Karpas-422 (cell line): ENCODE measurements at regions not wholly inside any gene's neighbourhood (a gene's known extent, or its start where the extent isn't known, plus 50 kb on each side); places are given as distances from the start of the nearest gene placed in this dataset.

Experiments used
- DNase-seq: peaks from one replicate; pipeline ENCODE4 v3.0.0-alpha.2; 2015
- H2AFZ ChIP-seq: fragments of 200-600 bp; sonication (generic); 2 replicates; pipeline ENCODE4 v1.6.1; 2014; ENCODE audit warnings: antibody characterized with exemption, low read length, mixed read lengths
- H3K27ac ChIP-seq: fragments of 200-600 bp; sonication (generic); 2 replicates; pipeline ENCODE4 v1.5.1; 2014; ENCODE audit warnings: mild to moderate bottlenecking, low read length, moderate library complexity
- H3K27me3 ChIP-seq: fragments of 200-600 bp; sonication (generic); 2 replicates; pipeline ENCODE4 v1.6.1; 2014; ENCODE audit warnings: low read length, mixed read lengths
- H3K36me3 ChIP-seq: fragments of 200-600 bp; sonication (generic); 2 replicates; pipeline ENCODE4 v1.6.1; 2014; ENCODE audit warnings: low read length, mixed read lengths; ENCODE audit not compliant: insufficient read depth
- H3K4me1 ChIP-seq: fragments of 200-600 bp; sonication (generic); 2 replicates; pipeline ENCODE4 v1.6.1; 2014; ENCODE audit warnings: mild to moderate bottlenecking, low read length, mixed read lengths
- H3K4me2 ChIP-seq: fragments of 200-600 bp; sonication (generic); 2 replicates; pipeline ENCODE4 v1.6.1; 2014; ENCODE audit warnings: low read length, low read depth, mild to moderate bottlenecking; ENCODE audit not compliant: poor library complexity, severe bottlenecking
- H3K4me3 ChIP-seq: fragments of 200-600 bp; sonication (generic); 2 replicates; pipeline ENCODE4 v1.5.1; 2014; ENCODE audit warnings: mild to moderate bottlenecking, antibody characterized with exemption, low read length, mixed read lengths
- H3K79me2 ChIP-seq: fragments of 200-600 bp; sonication (generic); 2 replicates; pipeline ENCODE4 v1.6.1; 2014; ENCODE audit warnings: mild to moderate bottlenecking, low read length, mixed read lengths
- H3K9ac ChIP-seq: fragments of 200-600 bp; sonication (generic); 2 replicates; pipeline ENCODE4 v1.6.0; 2014; ENCODE audit warnings: low read length
- H3K9me2 ChIP-seq: fragments of 200-600 bp; sonication (generic), shearing (Covaris generic); replicated peaks from 2 replicates; pipeline ENCODE4 v1.6.0; 2014; ENCODE audit warnings: mild to moderate bottlenecking, low read length, moderate library complexity; ENCODE audit not compliant: insufficient read depth
- H3K9me3 ChIP-seq: fragments of 300-700, 200-600 bp; sonication (generic); 2 replicates; pipeline ENCODE4 v1.6.1; 2014; ENCODE audit warnings: low read length, mixed read lengths
- H4K20me1 ChIP-seq: fragments of 200-600 bp; sonication (generic); 2 replicates; pipeline ENCODE4 v1.6.1; 2014; ENCODE audit warnings: mild to moderate bottlenecking, antibody characterized with exemption, low read length, low read depth; ENCODE audit not compliant: insufficient read depth

DNA sequence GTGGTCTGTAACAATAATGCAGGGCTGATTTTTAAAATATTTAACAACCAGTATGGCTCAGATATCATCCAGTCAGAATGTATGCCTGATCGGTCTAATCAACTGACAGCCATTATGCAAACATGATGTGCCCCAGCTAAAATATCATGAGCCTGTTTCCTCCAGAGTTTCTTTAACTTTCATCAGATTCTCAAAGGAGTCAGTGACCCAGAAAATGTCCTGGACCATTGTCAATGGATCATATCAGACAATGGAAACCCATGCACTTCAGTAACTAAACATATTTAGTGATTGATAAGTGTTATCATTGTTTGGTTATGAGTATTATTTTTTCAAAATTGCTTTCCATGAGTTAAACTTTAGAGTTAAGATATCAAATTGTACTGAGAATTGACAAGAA lies 173.5 kb downstream of the LMBRD1 start:
- no peak overlapping the region for H3K4me3 ChIP-seq
- no peaks in the 10 kb centered on the region for H3K27me3 ChIP-seq
- H3K9ac ChIP-seq = no peak overlapping the region
- no peaks in the 10 kb centered on the region for H3K9me3 ChIP-seq
- H3K9me2 ChIP-seq = no peaks in the 10 kb centered on the region
- H3K36me3 ChIP-seq = no peaks in the 10 kb centered on the region
- H2AFZ ChIP-seq = no peak overlapping the region
- no peak for DNase-seq
- H3K27ac ChIP-seq = no peak overlapping the region
- no peaks in the 10 kb centered on the region for H4K20me1 ChIP-seq
- H3K4me2 ChIP-seq = no peak overlapping the region
- peaks cover 4% of the 10 kb centered on the region; the same call in 1 of the 2 replicates for H3K4me1 ChIP-seq
- no peaks in the 10 kb centered on the region for H3K79me2 ChIP-seq

DNA sequence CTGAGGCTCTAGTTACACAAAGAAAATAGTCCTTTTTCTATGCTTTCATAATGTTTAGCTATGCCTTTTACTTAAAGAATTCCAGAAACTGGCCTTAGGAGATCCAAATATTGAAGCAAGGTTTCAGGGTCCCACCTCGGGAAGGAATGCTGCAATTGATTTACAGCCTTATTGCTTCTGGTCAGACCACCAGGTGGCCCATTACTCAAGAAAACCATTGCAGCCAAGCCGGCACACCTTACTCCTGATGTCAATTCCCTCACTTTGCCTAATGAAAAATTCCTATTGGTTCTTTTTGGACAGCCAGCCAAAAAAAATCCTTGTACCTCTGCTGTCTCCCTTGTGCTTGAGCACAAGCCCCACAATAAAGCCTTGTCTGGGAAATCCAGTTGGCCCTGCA lies 173.9 kb downstream of the LMBRD1 start:
- Histone ChIP-seq H3K27ac (no peak overlapping the region), H2AFZ (no peak overlapping the region), H3K9me3 (no peaks in the 10 kb centered on the region), H3K9me2 (no peaks in the 10 kb centered on the region), H3K9ac (no peak overlapping the region), H3K79me2 (no peaks in the 10 kb centered on the region), H3K4me3 (no peak overlapping the region), H4K20me1 (no peaks in the 10 kb centered on the region), H3K36me3 (no peaks in the 10 kb centered on the region), H3K4me2 (no peak overlapping the region), H3K27me3 (no peaks in the 10 kb centered on the region), H3K4me1 (peaks cover 4% of the 10 kb centered on the region; the same call in 1 of the 2 replicates)
- DNase-seq = no peak

DNA sequence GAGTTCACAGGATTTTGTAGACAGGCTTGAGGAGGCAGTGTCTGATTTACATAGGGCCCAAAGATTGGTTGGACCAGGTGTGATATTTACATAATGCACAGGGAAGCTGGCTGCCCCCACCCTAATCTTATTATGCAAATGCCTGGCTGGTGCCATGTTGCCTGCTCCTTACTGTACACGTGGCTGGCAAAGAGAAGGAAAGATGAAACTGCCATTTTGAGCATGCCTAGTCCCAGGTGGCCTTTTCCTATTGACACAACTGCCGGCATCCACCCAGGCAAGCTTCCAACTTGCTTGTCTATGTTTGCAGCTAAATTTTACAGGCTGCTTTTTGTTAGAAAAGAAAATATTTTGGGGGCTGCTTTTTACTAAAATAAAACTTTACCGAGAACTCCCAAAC lies 174.6 kb downstream of the LMBRD1 start:
- H3K4me3 ChIP-seq = no peak overlapping the region
- DNase-seq = no peak
- no peaks in the 10 kb centered on the region for H3K27me3 ChIP-seq
- H3K79me2 ChIP-seq = no peaks in the 10 kb centered on the region
- H3K36me3 ChIP-seq = no peaks in the 10 kb centered on the region
- no peak overlapping the region; the same call in 1 of the 2 replicates for H2AFZ ChIP-seq
- H3K4me2 ChIP-seq = no peak overlapping the region
- H4K20me1 ChIP-seq = no peaks in the 10 kb centered on the region
- H3K9ac ChIP-seq = no peak overlapping the region
- H3K4me1 ChIP-seq = peaks cover 4% of the 10 kb centered on the region; the same call in 1 of the 2 replicates
- H3K9me2 ChIP-seq = no peaks in the 10 kb centered on the region
- no peak overlapping the region for H3K27ac ChIP-seq
- no peaks in the 10 kb centered on the region for H3K9me3 ChIP-seq

DNA sequence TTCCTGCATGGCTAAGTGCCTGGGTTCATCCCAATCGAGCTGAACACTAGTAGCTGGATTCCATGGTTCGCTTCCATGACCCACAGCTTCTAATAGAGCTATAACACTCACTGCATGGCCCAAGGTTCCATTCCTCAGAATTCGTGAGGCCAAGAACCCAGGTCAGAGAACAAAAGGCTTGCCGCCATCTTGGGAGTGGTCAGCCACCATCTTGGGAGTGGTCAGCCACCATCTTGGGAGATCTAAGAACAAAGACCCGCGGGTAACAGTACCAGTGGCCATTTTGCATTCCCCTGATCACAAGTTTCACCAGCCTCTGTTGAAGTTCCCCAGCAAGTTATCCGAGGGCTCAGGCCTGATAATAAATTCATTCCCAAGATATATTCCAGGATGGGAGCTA lies 179.6 kb downstream of the LMBRD1 start:
- no peak for DNase-seq
- H3K79me2 ChIP-seq = no peaks in the 10 kb centered on the region
- no peak overlapping the region for H2AFZ ChIP-seq
- no peaks in the 10 kb centered on the region for H3K9me2 ChIP-seq
- no peaks in the 10 kb centered on the region for H3K27me3 ChIP-seq
- no peaks in the 10 kb centered on the region for H4K20me1 ChIP-seq
- H3K4me2 ChIP-seq = no peak overlapping the region
- H3K36me3 ChIP-seq = no peaks in the 10 kb centered on the region
- no peak overlapping the region for H3K9ac ChIP-seq
- no peaks in the 10 kb centered on the region for H3K9me3 ChIP-seq
- no peak overlapping the region for H3K27ac ChIP-seq
- H3K4me1 ChIP-seq = peaks cover under 1% of the 10 kb centered on the region; the same call in 1 of the 2 replicates
- H3K4me3 ChIP-seq = no peak overlapping the region

DNA sequence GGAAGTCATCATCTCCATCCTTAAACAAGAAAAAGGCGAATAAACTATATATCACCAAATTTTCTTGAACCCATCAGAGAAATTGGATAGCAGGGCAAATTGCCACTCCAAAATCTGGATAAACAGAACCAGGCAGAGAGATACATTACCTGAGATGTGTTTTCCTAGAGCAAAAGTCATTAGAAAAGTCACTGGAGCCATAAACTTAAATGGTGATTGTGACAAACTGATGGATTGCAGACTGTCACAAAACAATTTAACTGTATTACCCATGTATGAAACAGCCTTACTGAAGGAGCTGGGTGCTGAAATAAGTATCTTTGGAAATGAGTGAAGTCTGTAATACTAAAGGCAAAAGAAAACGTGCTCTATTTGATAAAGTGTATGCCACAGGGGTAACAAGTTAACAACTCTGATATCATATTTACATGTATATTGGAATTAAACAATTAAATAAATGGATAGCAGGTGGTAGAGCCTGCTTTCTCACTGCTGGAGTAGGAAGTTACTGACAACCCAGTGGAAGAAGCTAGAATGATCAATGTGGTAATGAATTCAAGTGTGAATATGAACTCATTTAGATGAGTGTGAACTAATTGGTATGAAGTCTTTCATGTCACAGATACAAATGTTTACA lies 186.9 kb downstream of the LMBRD1 start:
- H3K4me3 ChIP-seq = no peak overlapping the region
- no peaks in the 10 kb centered on the region for H3K4me1 ChIP-seq
- H3K9me2 ChIP-seq = no peaks in the 10 kb centered on the region
- H3K27ac ChIP-seq = no peak overlapping the region
- no peak for DNase-seq
- no peaks in the 10 kb centered on the region for H3K79me2 ChIP-seq
- H3K4me2 ChIP-seq = no peak overlapping the region
- no peaks in the 10 kb centered on the region for H3K27me3 ChIP-seq
- no peak overlapping the region for H3K9ac ChIP-seq
- H2AFZ ChIP-seq = no peak overlapping the region
- no peaks in the 10 kb centered on the region for H3K36me3 ChIP-seq
- no peaks in the 10 kb centered on the region for H4K20me1 ChIP-seq
- no peaks in the 10 kb centered on the region for H3K9me3 ChIP-seq

DNA sequence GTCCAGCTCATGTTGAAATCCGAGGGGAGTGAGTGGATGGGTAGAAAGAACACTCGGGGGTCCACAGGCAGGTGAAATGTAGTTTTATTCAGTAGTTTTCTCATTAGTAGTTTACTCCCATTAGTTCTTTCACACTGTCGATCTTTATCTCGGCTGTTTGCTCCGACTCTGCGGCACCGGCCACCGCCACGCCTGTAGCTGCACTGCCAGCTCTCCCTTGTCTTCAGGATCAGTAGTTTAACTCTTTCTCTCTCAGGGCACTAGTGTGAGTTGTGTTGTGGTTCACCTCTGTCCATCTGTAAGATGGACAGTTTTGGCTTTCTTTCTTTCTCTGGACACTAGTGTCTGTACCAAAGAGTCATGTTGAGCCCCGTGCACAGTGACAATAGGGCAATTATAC lies 195.7 kb downstream of the LMBRD1 start:
- DNase-seq = no peak
- Histone ChIP-seq H3K9me2 (no peaks in the 10 kb centered on the region), H3K27me3 (no peaks in the 10 kb centered on the region), H3K79me2 (no peaks in the 10 kb centered on the region), H3K27ac (no peak overlapping the region), H4K20me1 (no peaks in the 10 kb centered on the region), H3K4me2 (no peak overlapping the region), H2AFZ (no peak overlapping the region), H3K9me3 (no peaks in the 10 kb centered on the region), H3K9ac (no peak overlapping the region), H3K36me3 (no peaks in the 10 kb centered on the region), H3K4me1 (no peaks in the 10 kb centered on the region), H3K4me3 (no peak overlapping the region)

DNA sequence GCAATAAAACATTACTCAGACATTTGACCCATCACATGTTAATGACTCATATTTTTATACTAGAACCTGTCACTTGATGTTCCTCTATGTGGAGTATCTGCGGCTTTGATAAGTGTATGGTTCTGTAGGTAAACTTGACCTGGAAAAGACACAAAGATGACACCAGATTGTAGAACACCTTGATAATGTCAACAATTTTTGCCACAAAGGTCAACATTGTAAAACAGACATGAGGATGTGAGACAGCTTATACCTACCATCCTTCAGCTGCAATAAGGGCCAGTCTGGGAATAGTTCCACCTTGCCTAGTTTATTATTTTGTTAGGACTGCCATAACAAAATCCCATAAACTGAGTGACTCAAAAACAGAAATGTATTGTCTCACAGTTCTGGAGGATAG lies 202.4 kb downstream of the LMBRD1 start:
- Histone ChIP-seq H2AFZ (no peak overlapping the region), H3K9ac (no peak overlapping the region), H3K27me3 (no peaks in the 10 kb centered on the region), H3K79me2 (no peaks in the 10 kb centered on the region), H3K4me3 (no peak overlapping the region), H3K9me2 (no peaks in the 10 kb centered on the region), H3K4me2 (no peak overlapping the region), H3K9me3 (no peaks in the 10 kb centered on the region), H4K20me1 (no peaks in the 10 kb centered on the region), H3K4me1 (no peaks in the 10 kb centered on the region), H3K36me3 (no peaks in the 10 kb centered on the region), H3K27ac (no peak overlapping the region)
- no peak for DNase-seq

DNA sequence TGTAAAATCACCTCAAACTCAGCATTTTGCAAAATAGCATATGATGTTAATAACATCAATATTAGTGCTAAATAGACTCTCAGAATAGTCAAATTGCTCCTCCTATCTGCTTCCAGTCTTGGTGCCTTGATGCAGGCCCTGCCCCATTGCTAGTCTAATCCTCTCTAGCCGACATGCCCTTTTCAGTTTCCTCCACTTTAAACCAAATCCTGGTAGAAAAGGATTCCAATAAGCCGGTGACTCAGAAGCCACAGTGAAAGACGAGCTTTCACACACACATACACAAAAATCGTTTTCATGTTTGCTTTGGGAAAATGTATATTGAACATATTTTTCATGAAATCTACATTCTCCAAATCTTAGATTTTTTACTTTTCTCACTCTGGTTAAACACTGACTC lies 203.1 kb downstream of the LMBRD1 start:
- H3K27ac ChIP-seq = no peak overlapping the region
- H3K36me3 ChIP-seq = no peaks in the 10 kb centered on the region
- H2AFZ ChIP-seq = no peak overlapping the region
- H3K9me3 ChIP-seq = no peaks in the 10 kb centered on the region
- no peak for DNase-seq
- no peak overlapping the region for H3K4me2 ChIP-seq
- H3K9me2 ChIP-seq = no peaks in the 10 kb centered on the region
- no peaks in the 10 kb centered on the region for H4K20me1 ChIP-seq
- no peak overlapping the region for H3K4me3 ChIP-seq
- H3K27me3 ChIP-seq = no peaks in the 10 kb centered on the region
- no peaks in the 10 kb centered on the region for H3K79me2 ChIP-seq
- no peaks in the 10 kb centered on the region for H3K4me1 ChIP-seq
- H3K9ac ChIP-seq = no peak overlapping the region

DNA sequence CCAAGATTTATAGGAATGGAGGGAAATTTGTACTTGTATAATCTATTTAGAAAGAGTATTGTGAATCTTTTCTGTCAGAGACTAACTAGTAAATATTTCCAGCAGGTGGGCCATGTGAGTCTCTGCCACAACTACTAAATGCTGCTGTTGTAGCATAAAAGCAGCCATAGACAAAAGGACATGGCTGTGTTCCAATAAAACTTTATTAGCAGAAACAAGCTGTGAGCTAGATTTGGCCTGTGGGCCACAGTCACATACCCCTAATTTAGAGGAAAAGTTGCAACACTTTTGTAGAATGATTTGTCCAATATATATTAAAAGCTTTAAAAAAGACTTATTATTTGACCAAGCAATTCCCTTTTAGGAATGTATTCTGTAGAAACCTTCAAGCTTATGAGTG lies 207.2 kb downstream of the LMBRD1 start:
- Histone ChIP-seq H3K4me2 (no peak overlapping the region), H3K4me1 (no peaks in the 10 kb centered on the region), H3K9ac (no peak overlapping the region), H3K4me3 (no peak overlapping the region), H3K27me3 (no peaks in the 10 kb centered on the region), H3K36me3 (no peaks in the 10 kb centered on the region), H2AFZ (no peak overlapping the region), H3K79me2 (no peaks in the 10 kb centered on the region), H3K9me2 (no peaks in the 10 kb centered on the region), H3K27ac (no peak overlapping the region), H4K20me1 (no peaks in the 10 kb centered on the region), H3K9me3 (no peaks in the 10 kb centered on the region)
- no peak for DNase-seq
